ENCODE measurements at regions not wholly inside any gene's neighbourhood (a gene's known extent, or its start where the extent isn't known, plus 50 kb on each side); places are given as distances from the start of the nearest gene placed in this dataset.

DNA sequence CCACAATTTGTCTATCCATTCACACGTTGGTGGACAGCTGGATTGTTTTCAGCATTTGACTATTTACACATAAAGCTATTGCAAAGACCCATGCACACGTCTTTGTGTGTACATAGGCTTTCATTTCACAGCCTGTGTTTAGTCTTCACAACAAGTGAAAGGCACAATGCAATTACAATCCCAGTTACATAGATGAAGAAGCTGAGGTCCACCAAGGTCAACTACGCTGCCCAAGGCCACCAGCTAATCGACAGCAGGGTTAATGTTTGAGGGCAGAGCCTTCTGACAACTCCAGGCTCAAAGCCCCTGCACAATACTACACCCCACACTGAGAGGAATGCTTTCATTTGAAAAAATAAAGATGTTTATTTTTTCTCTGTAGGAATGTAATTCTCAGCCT lies 93.6 kb upstream of the CDH13 start (continued):
- TF ChIP-seq ZNF274 (IDR thresholded peaks at IDR 0.05; ENCODE audit: borderline replicate concordance, extremely low read depth, low read length) (no peak), RBBP5 (IDR thresholded peaks at IDR 0.05; ENCODE audit: borderline replicate concordance, low read depth, low read length) (no peak), JUND (IDR thresholded peaks at IDR 0.05; ENCODE audit: low read length) (no peak), EGR1 (IDR thresholded peaks at IDR 0.05; ENCODE audit: borderline replicate concordance, low read depth, low read length) (no peak)
- TF ChIP-seq, protein P1, sequence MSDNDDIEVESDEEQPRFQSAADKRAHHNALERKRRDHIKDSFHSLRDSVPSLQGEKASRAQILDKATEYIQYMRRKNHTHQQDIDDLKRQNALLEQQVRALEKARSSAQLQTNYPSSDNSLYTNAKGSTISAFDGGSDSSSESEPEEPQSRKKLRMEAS (IDR thresholded peaks at IDR 0.05): no peak

Measured in H1 (cell line).